HG03442 (cell line): ENCODE measurements at regions not wholly inside any gene's neighbourhood (a gene's known extent, or its start where the extent isn't known, plus 50 kb on each side); places are given as distances from the start of the nearest gene placed in this dataset.

Source experiments
- ATAC-seq: cut with Tn5 transposase; IDR thresholded peaks from one replicate; pipeline ENCODE4 v1.9.1; 2021; ENCODE audit warnings: mild to moderate bottlenecking, moderate library complexity; ENCODE audit not compliant: unreplicated experiment

DNA sequence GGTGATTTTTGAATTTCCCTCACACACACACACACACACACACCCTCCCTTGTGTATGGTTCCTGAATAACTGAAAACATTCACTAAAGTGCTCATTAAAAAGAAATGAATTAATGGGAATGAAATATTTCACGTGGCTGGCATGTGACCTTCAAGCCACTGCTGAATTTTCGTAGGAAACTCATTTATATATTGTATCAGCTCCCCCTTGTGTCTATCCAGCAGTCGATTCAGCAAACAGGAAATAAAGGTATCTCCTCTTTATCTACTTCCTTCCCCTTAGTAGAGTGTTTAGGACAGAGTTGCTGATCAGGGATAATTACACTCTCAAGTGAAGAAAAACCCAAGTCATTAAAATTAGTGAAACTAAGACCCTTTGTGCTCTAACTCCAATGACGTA is 912.6 kb upstream of the LCORL start:
- ATAC-seq, result no peak

DNA sequence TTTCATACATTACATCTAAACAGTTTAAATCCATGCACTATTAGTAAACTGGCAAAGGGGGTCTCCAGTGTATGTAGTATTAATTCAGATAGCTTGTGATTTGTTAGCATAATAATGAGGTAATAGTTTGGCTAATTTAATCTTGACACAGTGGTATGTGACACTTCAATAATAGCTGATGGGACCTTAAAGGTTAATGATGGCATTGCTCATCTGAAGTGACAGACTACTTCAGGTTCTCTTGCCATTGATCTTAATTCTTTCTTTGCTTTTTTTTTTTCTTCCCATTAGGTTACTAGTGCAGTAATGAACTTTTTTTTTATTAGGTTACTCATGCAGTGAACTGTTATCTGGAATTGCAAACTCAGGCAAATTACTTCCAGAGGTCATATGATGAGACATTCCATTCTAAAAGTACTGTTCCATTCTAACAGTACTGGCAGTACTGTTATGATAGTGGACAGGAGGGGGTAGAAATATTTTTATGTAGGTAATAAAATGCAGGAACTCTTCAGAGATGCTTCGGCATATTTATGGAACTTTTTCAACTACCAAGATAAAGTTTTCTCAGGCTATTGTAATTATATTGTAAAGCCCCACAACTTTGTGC is 911.3 kb upstream of the LCORL start:
- ATAC-seq, result no peak

DNA sequence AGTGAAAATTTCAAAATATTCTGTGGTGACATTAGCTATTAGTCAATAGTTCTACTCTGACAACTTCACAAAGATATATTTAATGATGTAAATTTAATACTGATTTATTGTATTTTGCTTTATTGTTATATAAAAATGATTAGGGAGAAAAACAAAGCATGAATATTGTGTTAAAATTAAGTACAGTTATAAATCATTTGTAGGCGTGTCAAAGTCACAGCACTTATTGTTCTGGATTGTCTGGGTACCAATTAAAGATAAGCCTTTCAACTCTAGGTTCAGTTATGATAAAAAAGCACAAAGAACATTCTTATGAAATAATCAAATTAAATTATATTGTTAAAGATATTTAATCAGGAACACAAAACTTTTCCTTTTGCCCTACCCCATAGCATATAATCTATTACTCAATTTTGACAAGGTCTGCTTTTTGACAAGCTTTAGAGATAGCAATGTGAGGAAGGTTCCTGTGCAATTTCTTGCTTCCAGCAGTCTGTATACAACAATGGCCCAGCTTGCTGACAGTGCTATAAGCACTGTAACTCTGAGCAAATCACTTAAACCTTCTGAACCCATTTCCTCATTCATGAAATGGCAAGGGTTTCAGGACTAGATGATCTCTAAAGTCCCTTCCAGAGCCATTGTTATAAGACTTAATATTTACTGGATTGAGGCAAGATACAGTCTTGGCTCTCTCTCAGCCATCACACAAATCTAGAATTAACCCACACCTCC is 910.3 kb upstream of the LCORL start:
- no peak for ATAC-seq

DNA sequence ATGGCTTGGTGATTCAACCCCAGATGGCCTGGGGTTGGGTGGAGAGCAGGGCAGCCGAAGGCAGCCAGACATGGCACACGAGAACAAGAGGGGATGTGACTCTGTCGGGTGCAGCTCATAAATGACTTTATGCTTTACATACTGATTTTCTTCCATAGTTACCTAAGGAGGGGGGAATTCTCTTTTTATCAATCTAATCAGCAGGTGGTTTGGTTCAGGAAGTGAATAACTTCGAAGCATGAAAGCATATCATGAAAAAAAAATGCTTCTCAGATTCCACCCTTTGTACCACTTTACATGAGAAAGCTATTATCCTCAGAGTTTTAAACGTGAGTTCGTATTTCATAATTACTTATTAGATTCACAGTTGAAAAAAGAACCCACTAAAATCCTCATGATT is 908.9 kb upstream of the LCORL start:
- no peak for ATAC-seq

DNA sequence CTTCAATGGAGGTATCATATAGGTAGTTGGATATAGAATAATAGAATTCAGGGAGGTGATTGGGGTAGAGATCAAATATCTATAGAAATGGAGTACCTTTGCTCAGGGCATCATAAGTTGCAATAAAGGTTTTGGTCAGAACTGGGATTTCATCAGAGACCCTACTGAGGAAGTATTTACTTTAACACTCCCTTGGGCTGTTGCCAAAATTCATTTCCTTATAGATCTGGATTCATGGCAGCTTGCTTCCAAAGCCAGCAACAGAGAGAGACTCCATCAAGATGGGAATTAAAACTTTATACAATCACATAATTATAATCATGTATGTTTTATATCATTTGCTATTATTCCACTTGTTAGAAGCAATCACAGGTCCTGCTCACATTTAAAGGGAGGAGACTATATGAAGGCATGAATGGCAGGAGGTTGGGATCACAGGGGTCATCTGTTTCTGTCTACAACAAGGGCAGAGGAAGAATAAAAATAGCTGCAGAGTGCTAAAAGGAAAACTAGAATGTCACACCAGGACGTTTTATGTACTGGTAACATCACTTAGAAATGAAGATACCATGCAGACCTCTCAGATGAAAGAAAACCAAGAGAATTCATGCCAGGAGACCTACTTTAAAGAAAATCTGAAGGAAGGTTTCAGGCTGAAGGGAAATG is 902.1 kb upstream of the LCORL start:
- no peak for ATAC-seq

DNA sequence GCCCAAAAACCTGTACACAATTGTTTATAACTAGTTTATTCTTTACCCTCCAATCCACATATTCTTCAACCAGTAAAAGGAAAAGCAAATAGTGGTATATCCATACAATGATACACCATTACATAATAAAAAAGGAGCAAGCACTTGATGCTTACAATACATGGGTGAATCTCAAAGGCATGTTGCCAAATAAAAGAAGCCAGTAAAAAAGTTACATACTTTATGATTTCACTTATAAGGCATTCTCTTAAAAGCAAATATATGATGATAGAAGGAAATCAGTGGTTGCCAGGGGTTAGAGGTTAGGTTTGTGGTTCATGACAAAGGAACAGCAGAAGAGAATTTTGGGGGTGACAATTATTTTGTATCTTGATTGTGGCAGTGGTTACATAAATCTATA is 896.1 kb upstream of the LCORL start:
- no peak for ATAC-seq

DNA sequence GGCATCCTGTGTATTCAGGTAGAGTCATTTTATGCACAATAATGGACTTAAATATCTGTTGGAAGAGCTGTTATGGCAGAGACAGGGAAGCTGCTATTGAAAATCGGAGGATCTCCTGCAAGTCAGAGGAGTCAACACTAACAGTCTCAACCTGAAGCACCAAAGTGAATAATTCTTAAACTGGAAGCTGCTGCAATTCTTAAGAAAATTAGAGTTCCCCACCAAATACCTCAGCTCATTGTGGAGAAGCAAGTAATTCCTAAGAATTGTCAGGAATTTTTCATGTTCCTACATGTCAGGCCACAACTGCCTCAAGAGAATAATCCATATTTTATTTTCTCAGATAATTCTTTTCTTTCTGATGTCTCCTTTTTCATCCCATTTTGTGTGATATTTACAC is 892.6 kb upstream of the LCORL start:
- ATAC-seq, result no peak

DNA sequence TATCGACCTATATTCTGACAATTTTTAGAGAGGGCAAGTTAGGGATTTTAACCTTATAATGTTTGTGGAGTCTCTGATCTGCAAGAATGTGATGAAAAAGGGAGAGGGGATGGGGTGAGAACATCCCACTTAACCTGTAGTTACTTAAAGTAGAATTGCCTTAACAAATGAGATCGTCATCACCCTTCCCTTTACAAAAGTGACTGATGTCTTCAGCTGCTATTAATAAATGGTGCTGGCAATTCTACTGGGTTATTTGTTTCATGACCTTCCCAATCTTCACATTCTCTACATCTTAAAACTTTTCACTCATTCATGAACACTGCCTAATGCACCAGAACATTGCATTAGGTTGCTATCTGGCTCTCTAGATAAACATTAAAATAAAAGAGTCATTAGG is 873.4 kb upstream of the LCORL start:
- ATAC-seq, result no peak

DNA sequence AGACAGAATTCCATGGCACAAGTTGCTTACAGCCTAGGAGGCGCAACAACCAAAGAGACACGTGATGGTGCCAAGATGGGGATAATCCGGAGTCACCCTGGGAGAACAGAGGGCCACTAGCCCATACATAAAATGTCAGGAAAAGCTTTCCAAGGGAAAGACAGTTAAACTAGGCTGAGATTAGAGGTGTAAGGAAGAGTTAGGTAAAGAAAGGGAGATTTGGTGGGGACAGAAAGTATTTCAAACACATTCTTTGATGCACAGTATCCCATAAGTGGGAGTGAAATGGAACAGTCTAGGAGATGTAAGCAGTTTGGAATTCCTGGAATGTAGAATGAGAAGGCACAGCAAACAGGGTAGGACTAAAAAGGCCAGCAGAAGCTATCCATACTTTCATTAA is 860.9 kb upstream of the LCORL start:
- ATAC-seq, result no peak

DNA sequence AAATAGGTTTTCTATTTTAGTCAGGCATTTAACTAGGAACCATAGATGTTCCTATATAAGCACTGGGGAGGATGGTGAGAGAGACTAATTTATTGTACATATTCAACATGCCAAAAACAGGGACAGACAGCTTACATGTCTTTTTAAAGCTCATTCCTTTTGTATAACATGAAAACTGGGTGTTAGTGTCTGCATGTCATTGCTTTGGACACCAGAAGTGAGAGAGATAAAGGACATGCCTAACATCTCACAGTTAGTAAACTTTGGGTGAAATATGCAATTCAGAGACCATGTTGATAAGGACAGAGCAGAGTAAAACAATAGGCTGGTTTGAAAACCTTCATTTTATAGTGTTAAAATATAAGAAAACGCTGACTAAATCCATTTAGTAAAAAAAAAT is 860.0 kb upstream of the LCORL start:
- ATAC-seq, result no peak

DNA sequence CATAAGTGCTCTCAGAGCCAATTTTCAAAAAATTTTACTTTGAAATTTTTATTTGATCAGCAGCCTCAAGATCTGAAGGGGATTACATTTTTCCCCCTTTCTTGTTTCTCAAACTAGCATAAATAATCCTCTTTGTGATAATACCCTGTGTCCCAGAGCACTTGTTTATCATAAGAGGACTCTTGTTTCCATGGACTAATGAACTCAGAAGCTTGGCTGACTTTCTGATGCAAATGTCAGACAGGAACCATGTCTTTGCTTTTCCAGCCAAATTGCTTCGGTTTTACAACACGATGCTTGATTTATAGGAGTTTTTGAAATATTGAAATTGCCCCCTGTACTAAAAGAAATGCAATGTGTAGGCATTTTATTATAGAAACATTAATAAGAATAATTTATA is 859.3 kb upstream of the LCORL start:
- ATAC-seq, result no peak

DNA sequence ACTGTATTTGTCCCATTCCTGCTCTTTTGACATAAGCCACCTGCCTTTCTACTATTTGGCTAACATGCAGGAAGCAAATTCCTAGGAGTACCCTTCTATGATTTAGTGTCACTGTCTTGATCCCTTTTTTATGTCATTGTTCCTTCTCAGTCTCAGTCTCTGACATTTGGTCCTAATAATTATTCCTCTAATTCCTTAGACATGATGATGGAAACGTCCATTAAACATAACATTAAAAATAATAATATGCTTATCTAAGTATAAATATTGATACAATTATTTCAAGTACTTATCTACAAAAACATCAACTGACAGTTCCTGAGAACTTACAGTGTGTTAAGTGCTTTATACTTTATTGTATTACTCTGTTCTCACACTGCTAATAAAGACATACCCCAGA is 857.0 kb upstream of the LCORL start:
- ATAC-seq, result no peak

DNA sequence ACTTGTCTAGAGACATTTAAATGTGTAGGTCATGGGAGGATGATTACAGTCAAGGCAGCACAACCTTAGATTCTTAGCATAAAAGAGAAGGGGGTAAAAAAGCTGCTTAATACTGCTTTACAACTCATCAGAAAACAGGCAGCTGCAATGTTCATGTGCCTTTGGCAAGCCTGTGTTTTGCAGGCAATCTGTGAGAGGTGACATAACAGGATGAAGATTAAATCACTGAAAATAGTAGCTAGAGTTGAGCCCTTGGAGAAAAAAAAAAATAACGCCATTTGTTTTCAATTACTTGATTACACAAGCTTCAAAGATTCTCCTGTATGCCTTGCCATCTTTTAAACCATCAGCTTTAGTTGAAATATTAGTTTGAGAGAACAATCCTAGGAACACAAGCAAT is 847.6 kb upstream of the LCORL start:
- ATAC-seq, result no peak

DNA sequence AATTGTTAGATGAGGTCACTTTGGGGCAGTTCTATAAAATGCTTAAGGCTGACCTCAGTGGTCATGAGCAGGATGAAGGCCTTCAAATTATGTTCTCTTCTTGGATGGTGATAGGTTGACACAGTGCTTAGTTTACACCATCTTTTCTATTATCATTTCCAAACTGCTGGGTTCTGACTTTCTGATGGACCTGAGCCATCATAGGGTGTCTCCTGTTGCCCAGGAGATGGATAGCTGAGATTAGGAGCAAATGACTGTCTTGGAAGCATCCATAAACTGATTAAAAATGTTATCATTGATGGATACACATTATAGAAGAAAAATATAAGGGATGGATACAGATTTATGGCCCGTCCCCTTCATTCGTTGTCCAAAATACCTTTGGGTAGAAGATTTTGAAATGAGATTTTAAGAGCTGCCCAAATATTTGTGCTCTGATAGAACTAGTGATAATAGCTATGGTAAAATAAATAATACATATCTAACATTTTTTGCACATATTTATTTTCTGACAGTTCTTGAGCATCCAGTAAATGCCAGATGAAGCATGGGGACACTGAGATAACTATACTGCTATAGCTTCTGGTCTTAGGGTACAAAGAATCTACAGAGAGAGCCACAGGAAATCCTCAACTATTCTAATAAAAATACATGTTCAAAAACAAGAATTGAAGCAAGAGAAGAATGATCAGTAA is 839.4 kb upstream of the LCORL start:
- ATAC-seq, result no peak

DNA sequence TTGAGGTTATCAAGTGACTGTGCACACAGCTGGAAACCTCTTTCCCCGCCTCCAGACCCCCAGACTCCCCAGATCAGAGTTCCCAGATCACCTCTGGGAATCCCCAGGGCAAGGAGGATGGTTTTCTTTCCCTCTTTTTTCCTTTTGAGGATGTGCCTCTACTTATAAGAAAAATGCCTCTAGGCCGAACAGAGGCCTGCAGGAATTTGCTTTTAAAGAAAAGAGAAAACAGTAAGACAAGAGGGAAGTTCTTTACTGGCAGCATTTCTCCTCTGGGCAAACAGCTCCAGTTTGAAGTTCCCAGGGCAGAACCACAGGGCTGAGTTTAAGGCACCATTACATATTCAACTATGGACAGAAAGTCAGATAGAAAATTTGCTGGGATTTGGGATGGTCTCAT is 837.9 kb upstream of the LCORL start:
- no peak for ATAC-seq

DNA sequence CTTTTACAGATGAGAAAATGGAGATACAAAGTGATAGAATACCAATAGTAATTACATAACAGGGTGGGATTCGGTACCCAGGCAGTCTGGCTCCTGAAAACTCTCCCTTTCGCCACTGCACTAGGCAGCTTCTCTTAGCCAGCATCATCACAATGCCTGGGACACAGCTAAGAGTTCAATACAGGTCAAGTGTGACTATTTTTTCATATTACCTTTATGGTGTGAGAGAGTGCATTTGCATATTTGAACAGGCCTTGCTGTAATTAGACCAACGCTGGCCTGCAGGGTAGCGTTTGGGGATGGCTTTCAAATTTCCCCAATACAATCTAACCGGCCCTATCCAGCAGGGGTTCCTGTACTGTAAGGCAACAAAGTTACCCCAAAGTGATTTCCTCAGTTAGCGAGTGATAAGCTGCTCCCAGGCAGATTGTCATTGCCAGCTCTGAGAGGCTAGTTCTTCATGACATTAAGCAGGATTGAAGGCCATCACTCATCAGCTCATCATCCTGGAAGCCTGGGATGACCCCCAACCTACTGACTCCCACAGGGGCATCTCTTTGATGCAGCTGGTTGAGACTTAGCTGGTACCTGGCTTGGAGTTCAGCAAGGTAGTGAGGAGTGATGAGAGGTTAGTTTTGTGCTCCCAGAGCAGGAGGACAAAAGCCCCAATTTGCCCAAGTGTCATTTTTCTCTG is 836.8 kb upstream of the LCORL start:
- no peak for ATAC-seq

DNA sequence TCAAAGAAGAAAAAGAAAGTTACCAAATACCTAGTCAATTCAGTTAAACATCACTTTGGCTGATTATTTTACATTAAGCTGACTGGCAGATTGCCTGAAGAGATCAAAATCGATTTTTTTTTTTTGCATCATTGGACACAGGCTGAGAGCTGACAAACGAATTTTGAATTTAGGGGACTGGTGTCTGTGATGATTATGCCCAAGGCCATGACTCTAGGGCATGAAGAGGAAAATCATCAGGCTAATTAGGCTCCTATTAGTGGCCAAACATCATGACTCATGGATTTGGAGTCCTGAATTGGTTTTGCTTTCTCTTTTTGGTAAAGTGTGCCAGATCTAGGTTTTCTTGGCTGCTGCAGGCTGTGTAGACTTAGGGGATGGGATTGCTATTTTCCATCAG is 829.3 kb upstream of the LCORL start:
- no peak for ATAC-seq

DNA sequence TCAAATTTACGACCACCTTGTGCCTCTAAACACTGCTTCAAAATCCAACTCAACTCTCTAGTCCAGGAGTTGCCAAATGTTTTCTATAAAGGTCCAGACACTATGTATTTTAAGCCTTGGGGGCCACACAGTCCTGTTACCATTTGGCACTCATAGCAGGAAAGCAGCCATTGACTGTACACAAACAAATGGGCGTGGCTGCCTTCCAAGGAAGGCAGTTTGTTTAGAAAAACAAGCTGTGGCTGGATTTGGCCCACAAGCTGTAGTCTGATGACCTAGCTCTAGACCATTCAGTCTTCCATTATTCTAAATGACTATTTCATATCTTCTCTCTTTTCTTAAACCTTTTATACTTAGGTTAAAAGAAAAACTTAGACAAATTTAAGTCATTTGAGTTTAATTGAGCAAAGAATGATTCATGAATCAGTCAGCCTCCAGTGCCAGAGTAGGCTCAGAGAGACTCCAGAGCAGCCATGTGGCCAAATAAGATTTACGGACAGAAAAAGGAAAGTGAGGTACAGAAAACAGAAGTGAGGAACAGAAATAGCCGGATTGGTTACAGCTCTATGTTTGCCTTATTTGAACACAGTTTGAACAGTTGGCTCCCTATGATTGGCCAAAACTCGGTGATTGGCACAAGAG is 825.8 kb upstream of the LCORL start:
- ATAC-seq, result no peak

DNA sequence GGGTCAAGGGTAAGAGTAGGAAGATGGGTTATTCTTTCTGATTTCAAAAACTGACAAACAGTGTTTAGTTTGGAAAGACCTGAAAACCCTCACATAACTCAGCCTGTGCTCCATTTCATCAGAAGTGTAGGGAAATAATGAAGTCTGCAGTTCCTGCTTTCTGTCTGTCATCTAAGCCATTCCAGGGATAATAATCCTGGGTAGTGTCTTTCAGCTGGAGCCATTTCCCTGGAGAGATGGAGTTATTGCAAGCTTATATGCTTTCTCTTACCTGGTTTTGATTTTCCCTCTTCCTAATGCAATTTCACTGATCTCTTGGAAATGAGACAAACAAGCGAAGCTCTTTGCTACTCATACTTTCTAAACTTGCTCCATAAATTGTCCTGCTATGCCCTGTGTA is 824.8 kb upstream of the LCORL start:
- no peak for ATAC-seq

DNA sequence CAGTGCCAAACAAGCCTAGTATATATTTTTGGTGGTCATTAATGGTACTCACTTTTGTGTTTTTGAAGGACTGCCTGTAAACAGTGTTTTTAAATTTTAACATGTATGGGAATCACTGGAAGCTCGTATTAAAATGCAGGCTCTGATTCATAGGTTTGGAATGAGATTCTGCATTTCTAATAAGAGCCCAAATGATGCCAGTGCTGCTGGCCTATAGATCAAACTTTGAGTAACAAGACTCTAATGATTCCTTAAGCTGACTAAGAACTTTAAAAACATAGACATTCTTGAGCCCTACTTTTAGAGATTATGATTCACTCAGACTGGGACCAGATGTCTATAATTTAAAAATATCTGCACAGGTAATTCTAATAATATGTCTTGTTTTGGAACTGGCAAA is 823.2 kb upstream of the LCORL start:
- no peak for ATAC-seq

DNA sequence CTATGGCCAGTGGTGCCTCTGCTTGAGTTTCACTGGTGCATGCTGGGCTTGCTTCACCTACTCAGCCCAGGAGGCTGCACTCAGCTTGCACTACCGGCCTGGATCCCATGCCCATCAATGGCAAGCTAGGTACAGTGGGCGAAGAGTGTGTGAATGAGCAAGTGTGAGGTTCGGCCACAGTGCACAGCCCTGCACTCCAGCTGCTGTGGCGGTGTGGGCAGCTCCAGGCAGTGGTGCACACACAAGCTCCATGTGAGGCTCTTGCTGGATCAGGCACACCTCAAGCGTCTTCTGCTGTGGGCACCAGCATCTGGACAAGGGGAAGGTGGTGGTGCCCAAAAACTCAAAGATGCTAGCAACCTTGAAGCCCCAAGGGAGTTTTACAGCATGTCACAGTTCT is 820.9 kb upstream of the LCORL start:
- no peak for ATAC-seq
